GM18505 (cell line): ENCODE measurements at regions not wholly inside any gene's neighbourhood (a gene's known extent, or its start where the extent isn't known, plus 50 kb on each side); places are given as distances from the start of the nearest gene placed in this dataset.

Experiments
- ATAC-seq: cut with Tn5 transposase; IDR thresholded peaks from one replicate; pipeline ENCODE4 v1.9.1; 2021; ENCODE audit not compliant: unreplicated experiment
- POLR2A ChIP-seq: IDR thresholded peaks from 4 replicates; pipeline ENCODE4 v1.6.1; 2011; ENCODE audit warnings: borderline replicate concordance; ENCODE audit not compliant: insufficient read depth, insufficient read length; ENCODE audit errors: extremely low read depth

DNA sequence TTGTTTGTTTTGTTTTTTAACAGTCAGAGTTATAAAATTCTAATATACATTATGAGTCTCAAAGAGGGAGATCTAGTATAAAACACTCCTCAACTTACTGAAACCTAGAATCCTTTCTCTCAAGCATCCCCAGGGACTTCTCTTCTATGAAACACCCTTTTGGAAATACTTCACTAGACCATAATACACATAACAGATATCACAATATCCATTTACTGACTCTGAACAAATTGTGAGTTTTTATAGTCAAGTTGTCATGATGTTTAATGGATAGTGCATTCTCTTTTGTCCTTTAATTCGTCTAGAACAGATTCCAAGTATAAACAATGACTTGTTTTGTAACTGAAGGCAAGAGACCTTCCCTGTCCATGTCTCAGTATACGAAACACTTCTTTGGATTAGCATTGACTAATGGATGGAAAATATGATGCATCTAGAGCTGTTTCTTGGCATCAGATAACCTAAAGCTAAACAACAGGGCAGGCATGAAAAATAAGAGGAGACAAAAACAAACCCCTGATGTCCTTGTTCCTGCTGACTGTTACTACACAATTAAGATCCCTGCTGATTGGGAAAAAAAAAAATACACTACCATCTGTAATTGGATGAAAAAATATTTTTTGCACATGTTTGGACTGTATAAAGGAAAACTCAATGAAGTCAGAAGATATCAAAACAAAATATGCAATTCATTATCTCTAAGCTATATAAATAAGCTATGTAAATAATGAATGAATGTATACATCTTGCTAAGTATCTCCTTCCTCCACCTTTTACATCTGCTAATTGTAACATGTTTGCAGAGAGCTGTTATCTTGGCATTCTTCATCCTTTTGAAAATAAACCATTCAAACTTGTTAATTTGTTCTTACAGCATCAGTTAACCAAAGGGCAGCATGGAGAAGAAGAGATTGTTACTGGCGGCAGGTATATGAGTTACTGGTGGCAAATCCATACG lies 214.2 kb downstream of the LACC1 start:
- no peak for ATAC-seq
- no peak for TF ChIP-seq POLR2A

DNA sequence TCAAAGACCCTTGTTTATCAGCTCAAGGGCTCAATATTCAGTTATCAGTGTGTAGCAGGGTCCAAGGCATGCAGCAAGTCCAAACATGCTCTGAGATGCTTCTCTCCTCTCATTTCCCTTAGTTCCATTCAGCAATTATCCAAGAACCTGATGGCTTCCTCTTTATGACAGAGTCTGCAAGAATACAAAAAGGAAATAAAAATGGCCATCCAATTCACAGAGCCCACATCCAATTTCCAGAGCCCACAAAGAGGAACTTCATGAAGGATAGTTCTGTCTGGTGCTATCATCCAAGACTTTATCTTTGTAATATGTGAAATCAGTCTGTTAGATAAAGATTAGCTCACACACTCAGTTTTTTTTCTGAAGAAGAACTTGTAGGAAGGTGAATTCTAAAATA lies 217.2 kb downstream of the LACC1 start:
- no peak for TF ChIP-seq POLR2A

DNA sequence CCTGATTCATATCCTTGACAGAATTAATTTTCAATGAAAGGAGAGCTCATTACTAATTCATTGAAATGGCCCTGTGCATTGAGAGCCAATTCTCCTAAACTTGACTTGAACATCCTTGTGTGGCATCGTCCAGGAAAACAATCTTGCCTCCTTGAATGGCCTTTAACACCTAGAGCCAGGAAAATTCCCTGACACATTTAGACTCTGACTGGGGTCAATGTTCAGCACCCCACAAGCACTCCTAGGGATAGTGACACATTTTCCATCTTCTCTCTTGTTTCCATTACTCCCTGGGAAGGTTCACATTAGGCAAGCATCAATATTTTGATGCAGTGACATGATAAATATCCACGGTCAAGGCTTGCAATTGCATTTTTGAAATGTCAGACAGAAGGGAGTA lies 218.9 kb downstream of the LACC1 start:
- TF ChIP-seq POLR2A: no peak
- ATAC-seq: no peak

More for the DNA sequence above, 217.2 kb downstream of the LACC1 start:
- ATAC-seq: no peak

DNA sequence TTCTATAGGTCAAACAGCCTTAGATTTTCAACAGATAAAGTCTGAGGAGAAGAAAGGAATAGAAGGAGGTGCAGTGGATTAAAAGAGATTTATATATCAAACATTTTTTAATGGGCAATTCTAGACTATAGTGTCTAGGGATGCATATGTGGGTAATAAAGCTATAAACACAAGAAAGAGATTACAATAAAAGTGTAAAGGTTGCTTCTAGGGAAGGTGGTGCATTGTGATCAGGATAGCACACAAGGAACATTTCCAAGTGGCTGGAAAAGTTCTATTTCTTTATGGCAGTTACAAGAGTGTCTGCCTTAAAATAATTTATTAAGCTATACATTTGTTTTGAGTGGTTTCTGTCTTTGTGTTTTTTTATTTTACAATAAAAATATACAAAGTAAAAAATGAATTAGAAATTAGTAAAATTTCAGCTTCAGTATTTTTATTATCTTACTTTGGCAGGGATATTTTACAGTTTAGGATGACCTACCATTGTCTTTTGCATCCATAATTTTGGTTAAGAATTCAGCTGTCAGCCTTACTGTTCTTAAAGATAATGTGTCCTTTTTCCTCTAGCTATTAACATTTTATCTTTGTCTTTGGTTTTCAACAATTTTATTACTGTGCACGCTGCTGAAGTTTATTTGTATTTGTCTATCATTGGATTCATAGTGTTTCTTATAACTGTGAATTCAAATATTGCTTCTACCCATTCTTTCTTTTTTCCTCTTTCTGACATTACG lies 221.8 kb downstream of the LACC1 start:
- no peak for TF ChIP-seq POLR2A
- no peak for ATAC-seq

DNA sequence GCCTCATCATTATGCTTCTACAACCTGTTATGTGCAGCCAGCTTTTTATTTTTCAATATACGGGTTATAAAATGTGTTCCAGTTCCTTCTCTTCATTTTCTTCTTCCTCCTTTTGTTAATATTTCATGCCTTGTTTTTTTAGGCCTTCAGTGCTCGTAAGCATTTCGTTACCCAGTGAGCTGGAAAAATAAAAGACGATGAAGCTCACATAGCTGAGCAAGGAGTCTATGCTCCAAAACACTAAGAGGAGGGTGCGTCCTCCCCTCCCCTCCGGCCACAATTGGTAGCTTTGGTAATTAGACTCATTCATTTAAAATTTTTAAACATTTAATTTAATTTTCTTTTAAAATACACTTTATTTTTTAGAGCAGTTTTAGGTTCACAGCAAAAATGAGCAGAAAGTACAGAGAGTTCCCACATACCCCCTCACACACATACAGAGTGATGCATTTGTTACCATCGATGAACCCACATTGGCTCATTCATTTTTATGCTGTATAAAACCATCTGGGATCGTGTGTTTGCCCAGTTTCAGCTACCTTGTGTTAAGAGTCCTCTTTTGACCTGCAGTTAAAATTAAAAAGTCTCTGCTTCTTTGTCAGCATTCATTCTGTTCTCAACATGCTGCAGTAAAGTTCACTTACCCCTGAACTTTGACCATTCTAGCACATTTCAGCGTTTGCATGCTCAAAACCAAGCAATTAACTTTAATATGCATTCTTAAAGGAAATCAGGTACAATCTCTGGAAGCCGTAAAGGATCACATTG lies 223.9 kb downstream of the LACC1 start:
- TF ChIP-seq POLR2A: no peak
- ATAC-seq: no peak

DNA sequence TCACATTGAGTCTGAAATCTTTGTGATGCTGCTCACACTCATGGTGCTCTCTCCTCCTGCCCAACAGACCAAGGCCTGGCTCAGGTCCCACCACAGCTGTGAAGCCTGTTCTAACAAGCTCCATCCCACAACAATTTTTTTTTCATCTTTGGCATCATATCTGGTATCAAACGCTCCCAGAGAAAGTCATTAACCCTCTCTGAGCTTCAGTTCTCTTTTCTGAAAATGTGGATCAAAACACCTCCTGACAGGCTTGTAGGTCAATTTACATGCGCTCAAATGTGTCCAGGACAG lies 224.4 kb downstream of the LACC1 start:
- TF ChIP-seq POLR2A: no peak
- no peak for ATAC-seq

DNA sequence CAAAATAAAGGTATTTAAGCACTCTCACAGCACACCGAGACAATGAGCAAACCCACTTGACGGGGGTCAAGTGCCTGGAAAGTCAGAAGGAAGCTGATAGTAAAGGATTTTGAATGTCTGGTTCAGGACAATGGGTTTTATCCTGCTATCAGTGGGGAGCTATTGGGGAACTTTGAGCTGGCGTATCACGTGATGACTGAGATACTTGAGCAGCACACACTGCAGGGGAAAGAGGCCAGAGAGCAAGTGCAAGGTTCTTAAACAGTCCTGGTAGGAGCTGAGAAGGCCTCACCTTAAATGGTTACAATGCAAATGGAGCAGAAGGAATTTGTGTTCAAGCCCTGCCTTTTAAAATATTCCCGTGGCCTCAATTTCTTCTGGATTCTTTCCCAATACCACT lies 225.3 kb downstream of the LACC1 start:
- no peak for ATAC-seq

DNA sequence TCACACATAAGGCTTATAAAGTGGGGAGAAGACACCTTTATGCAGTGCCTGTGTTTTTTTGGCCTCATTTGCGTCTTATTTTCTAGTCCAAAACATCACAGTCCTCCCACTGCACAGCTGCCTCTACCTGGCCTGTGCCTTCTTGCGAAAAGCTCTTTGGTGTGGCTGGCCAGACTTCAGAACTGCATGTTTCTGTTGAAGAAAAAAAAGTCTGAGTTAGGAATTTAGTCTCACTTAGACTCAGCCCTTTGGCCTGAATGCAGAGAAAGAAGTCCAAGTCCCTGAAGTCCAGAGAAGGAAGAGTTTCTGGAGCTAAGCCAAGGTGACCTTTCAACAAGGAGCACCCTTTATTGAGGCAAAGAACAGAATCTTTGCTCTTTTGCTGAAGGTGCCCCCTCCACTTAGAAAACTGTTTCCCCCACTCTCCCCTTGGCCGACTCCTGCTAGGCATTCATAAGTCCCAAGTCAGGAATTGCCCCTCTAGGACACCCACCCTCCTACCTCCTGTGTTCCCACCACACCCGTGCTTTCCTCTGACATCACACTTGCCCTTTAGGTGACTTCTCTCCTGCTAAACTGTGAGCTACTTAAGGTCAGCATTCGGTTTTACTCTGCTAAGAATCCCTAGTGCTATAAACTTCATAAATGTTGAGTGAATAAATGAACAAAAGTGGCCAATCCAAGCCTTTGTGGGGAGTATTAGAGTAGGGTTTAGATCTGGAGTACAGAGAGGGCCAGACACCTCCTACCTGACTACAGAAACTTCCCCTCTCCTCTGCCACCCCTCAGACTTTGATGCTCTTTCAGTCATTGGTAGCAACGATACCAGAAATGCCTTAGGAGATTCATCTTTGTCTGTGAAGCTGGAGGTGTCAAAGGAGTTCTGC lies 226.8 kb downstream of the LACC1 start:
- ATAC-seq: no peak
- TF ChIP-seq POLR2A: no peak

More for the DNA sequence above, 225.3 kb downstream of the LACC1 start:
- TF ChIP-seq POLR2A: no peak

DNA sequence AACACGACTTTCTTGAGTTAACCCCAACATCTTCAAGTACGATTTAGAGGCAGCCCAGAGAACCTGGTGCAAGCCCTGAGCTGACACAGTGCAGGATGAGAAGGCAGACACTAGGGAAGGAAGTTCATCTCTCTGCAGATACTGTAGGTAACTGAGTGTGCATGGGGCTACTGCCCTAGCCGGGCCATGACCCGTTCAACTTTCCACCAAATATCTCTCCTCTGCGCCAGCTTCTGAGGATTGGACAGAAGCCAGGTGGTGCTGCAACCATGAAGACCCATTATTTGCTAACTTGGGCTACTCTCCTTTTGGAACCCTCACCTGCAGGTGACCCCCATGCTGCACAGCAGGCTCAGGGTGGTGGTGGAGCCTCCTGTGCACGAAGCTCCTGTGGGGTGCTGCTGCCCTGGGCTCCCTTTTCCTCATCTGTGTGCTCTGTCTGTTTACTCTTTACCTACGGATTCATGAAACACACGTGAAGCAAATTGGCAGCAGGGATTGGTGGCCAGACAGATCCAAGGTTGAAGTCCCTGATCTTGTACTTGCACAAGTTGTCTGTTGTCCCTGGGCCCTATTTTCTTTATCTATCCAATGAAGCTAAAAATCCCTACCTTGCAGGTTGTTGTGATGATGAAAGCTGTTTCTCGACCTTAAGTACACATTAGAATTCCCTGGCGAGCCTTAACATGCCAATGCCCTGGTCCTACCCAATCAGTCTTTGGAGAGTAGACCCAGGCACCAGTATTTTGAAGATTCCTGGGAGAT lies 227.8 kb downstream of the LACC1 start:
- no peak for ATAC-seq
- TF ChIP-seq POLR2A: no peak

DNA sequence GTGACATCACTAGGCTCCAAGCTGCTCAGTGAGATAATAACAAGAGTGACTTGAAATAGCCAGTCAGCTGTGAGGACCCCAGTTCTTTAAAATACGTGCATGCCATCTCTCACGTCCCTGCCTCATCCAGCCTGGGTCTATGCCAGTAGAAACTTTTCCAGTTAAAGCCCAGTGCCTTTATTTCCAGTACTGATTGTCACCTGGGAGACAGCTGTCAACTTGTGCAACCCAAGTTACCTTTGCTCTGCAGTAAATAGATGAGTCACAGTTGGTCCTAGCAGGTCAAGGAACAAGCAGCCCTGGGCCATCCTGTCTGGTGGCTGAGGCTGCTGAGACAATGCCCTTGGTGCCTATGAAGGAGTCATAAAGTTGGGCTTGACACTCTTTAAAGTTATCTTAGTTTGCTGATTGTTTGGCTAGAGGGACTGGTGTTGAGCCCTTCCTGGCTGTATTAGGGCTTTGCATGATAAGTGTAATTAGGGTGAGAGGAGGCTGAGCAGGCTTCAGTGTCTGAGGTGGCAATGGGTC lies 228.7 kb downstream of the LACC1 start:
- TF ChIP-seq POLR2A: no peak
- ATAC-seq: no peak

DNA sequence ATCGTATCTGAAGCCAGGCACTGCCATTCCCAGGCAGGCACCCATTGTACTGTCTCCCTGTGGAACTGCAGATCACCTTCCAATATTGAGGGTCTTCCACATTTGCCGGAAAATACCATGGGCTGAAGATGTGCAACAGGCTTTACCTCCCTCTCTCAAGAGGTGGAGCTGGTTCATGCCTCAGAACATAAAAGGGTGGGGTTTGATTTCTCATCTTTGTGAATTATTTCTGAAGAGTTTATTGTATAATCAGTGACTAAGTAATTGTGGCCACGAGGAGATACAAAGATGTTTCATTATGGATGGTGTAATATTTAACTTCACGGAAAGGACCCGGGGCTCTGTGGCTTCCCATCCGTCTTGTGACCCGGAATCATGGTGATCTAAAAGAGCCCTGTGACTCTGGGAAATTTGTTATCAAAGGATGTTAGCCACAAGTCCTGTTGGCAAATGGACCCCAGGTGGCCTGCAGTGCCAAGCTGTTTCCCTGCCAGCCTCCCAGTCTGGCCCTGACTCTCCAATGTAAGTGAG lies 230.5 kb downstream of the LACC1 start:
- no peak for TF ChIP-seq POLR2A
- ATAC-seq: no peak
